Breast epithelium (tissue), 3 donors: ENCODE measurements at regions not wholly inside any gene's neighbourhood (a gene's known extent, or its start where the extent isn't known, plus 50 kb on each side); places are given as distances from the start of the nearest gene placed in this dataset.

Experiments
- POLR2A ChIP-seq: fragments of 450-650 bp; IDR thresholded peaks from one replicate; pipeline ENCODE4 v1.6.1; 2016; ENCODE audit warnings: antibody characterized with exemption, mild to moderate bottlenecking, moderate library complexity
- POLR2AphosphoS5 ChIP-seq, 3 donors: sonication (generic); formaldehyde crosslinking; IDR thresholded peaks; one replicate each; pipeline ENCODE4 v1.6.1; 2017; ENCODE audit warnings: antibody characterized with exemption in 3 of 3
- TF ChIP-seq, protein P1 (sequence below), 3 donors: fragments of 450-650 bp; IDR thresholded peaks; one replicate each; pipeline ENCODE4 v1.5.1; 2016 to 2017; ENCODE audit warnings: antibody characterized with exemption in 3 of 3, mild to moderate bottlenecking in 3 of 3, moderate library complexity in 3 of 3

GRCh38 chr2:8174641-8175257 is 507.1 kb upstream of the ID2 start:
- TF ChIP-seq, protein P1, sequence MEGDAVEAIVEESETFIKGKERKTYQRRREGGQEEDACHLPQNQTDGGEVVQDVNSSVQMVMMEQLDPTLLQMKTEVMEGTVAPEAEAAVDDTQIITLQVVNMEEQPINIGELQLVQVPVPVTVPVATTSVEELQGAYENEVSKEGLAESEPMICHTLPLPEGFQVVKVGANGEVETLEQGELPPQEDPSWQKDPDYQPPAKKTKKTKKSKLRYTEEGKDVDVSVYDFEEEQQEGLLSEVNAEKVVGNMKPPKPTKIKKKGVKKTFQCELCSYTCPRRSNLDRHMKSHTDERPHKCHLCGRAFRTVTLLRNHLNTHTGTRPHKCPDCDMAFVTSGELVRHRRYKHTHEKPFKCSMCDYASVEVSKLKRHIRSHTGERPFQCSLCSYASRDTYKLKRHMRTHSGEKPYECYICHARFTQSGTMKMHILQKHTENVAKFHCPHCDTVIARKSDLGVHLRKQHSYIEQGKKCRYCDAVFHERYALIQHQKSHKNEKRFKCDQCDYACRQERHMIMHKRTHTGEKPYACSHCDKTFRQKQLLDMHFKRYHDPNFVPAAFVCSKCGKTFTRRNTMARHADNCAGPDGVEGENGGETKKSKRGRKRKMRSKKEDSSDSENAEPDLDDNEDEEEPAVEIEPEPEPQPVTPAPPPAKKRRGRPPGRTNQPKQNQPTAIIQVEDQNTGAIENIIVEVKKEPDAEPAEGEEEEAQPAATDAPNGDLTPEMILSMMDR (IDR thresholded peaks at IDR 0.05): no peak
- TF ChIP-seq POLR2AphosphoS5 (IDR thresholded peaks at IDR 0.05): no peak
- TF ChIP-seq POLR2A: no peak
